Neural cell (in vitro differentiated cells): ENCODE measurements at regions not wholly inside any gene's neighbourhood (a gene's known extent, or its start where the extent isn't known, plus 50 kb on each side); places are given as distances from the start of the nearest gene placed in this dataset.
A peak's percentile ranks its signal among the peaks of the same experiment; 100 is the strongest.

Source experiments
- EP300 ChIP-seq: fragments of 450-650 bp; conservative IDR thresholded peaks from 2 replicates; pipeline ENCODE4 v1.6.1; 2014; ENCODE audit warnings: antibody characterized with exemption, mild to moderate bottlenecking, moderate library complexity; ENCODE audit not compliant: poor library complexity, severe bottlenecking
- TF ChIP-seq, protein P1 (sequence below): fragments of 450-650 bp; IDR thresholded peaks from 2 replicates; pipeline ENCODE4 v1.5.1; 2014; ENCODE audit warnings: antibody characterized with exemption, mild to moderate bottlenecking, moderate library complexity; ENCODE audit not compliant: poor library complexity, severe bottlenecking

DNA sequence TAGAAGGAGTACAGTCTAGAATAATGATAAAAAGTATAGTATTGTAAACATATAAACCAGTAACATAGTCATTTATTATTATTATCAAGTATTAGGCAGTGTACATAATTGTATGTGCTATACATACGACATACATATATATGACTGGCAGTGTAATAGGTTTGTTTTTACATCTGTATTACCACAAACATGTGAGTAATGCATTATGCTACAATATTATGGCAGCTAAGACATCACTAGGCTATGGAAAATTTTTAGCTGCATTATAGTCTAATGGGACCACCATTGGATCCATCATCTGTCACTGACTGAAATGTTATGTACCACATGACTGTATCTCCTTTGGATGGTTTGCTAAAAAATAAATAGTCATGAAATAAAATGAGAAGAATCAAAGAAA is 530.0 kb downstream of the PRR16 start:
- TF ChIP-seq, protein P1, sequence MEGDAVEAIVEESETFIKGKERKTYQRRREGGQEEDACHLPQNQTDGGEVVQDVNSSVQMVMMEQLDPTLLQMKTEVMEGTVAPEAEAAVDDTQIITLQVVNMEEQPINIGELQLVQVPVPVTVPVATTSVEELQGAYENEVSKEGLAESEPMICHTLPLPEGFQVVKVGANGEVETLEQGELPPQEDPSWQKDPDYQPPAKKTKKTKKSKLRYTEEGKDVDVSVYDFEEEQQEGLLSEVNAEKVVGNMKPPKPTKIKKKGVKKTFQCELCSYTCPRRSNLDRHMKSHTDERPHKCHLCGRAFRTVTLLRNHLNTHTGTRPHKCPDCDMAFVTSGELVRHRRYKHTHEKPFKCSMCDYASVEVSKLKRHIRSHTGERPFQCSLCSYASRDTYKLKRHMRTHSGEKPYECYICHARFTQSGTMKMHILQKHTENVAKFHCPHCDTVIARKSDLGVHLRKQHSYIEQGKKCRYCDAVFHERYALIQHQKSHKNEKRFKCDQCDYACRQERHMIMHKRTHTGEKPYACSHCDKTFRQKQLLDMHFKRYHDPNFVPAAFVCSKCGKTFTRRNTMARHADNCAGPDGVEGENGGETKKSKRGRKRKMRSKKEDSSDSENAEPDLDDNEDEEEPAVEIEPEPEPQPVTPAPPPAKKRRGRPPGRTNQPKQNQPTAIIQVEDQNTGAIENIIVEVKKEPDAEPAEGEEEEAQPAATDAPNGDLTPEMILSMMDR = no peak
- TF ChIP-seq EP300 = peak; percentile 99
